Heart right ventricle (tissue), 16 donors: ENCODE measurements at regions not wholly inside any gene's neighbourhood (a gene's known extent, or its start where the extent isn't known, plus 50 kb on each side); places are given as distances from the start of the nearest gene placed in this dataset.

Source experiments
- ATAC-seq, 8 donors: fragments of 200-7000 bp; cut with Tn5 transposase; one replicate each; pipeline ENCODE4 v1.9.1; 2020; ENCODE audit warnings: mild to moderate bottlenecking in 8 of 8, moderate library complexity in 8 of 8, moderate number of reproducible peaks in 1 of 8
- DNase-seq, 2 donors: peaks; one replicate each; pipeline ENCODE4 v3.0.0-alpha.2; 2020
- H3K27ac ChIP-seq, 10 donors: fragments of 200-600 bp; sonication (generic) in 2 of 10; one replicate each; pipeline versions ENCODE4 v1.5.0 to v1.8.0; 2020 to 2022; ENCODE audit warnings: mild to moderate bottlenecking in 3 of 10
- H3K27me3 ChIP-seq, 7 donors: fragments of 200-600 bp; one replicate each; pipeline ENCODE4 v1.8.0; 2021 to 2022; ENCODE audit warnings: mild to moderate bottlenecking in 2 of 7
- H3K36me3 ChIP-seq, 9 donors: fragments of 200-600 bp; sonication (generic) in 1 of 9; one replicate each; pipeline versions ENCODE4 v1.5.0 to v1.8.0; 2020 to 2022; ENCODE audit warnings: mild to moderate bottlenecking in 2 of 9
- H3K4me1 ChIP-seq, 9 donors: fragments of 200-600 bp; sonication (generic) in 1 of 9; one replicate each; pipeline versions ENCODE4 v1.5.0 to v1.8.0; 2020 to 2022; ENCODE audit warnings: mild to moderate bottlenecking in 4 of 9
- H3K4me3 ChIP-seq, 10 donors: fragments of 200-600 bp; sonication (generic) in 2 of 10; one replicate each; pipeline versions ENCODE4 v1.5.0 to v1.8.0; 2020 to 2022; ENCODE audit warnings: mild to moderate bottlenecking in 7 of 10, moderate library complexity in 2 of 10
- H3K9me3 ChIP-seq, 11 donors: fragments of 200-600 bp in 10 of 11; sonication (generic) in 2 of 11; one replicate each; pipeline versions ENCODE4 v1.5.0 to v1.8.0; 2013 to 2022; ENCODE audit warnings: mild to moderate bottlenecking in 2 of 11, control low read depth in 1 of 11, moderate library complexity in 1 of 11
- WGBS, 2 donors: extraction: QIAGEN DNeasy Blood & Tissue Kit; methylation state at CpG; one replicate each; pipeline ENCODE4 v1.1.7; 2013; ENCODE audit warnings: inconsistent platforms in 1 of 2; 5-methylcytosine and 5-hydroxymethylcytosine counted together
- intact Hi-C, 10 donors: fragments of 100-400 bp; cut with DNase I; formaldehyde crosslinking; loops; one replicate each; pipeline versions ENCODE4 v1.11.1 to v1.14.2; 2022
- TF ChIP-seq, protein P1 (sequence below), 9 donors: fragments of 200-600 bp; sonication (generic) in 2 of 9; IDR thresholded peaks; one replicate each; pipeline versions ENCODE4 v1.5.0 to v1.8.0; 2021 to 2022; ENCODE audit warnings: antibody characterized with exemption in 9 of 9, mild to moderate bottlenecking in 5 of 9, moderate library complexity in 1 of 9
- donor health status: Arrhythmogenic right ventricular cardiomyopathy.
- donor health status: ischemic (EF 13 %, LVEDD 7.1; RV severe dilation, severe dysfunction).
- donor health status: healthy with polysubstance abuse.
- donor health status: DM: no; HTN: yes; CAD: no.
- donor health status: DM: no; HTN: no; CAD: no.
- donor health status: ischemic (EF 25% LVEDD 6.9; RV normal size, moderate dysfunction).
- donor health status: ischemic (EF 25% LVEDD 5.7; RV mildly dilated, moderate dysfunction).
- donor health status: healthy.
- donor health status: DM: yes; HTN: yes; CAD: no.
- donor health status: Ischemic cardiomyopathy.
- donor health status: ischemic (EF 35%, LVEDD 5.7; RV mildly dilated, moderate dysfunction).
- donor health status: nonischemic (EF 11% LVEDD 7.7; RV severe dilation, severe dysfunction).
- donor health status: DM: yes; HTN: yes; CAD: no.
- donor health status: PGD.
- donor health status: ischemic (EF 29% LVEDD 5.4; RV normal size, mild dysfunction).
- donor health status: nonischemic (EF 23%, LVEDD 6.1; RV moderate dilation, normal function).

GRCh38 chr14:50045039-50045711, 71.2 kb downstream of the VCPKMT start:
- no peaks in the 10 kb centered on the region for H3K27me3 ChIP-seq

GRCh38 chr14:50045837-50046236, 70.5 kb downstream of the VCPKMT start:
- DNase-seq (no peak), ATAC-seq (no peak)
- intact Hi-C loops = loop anchor here in 1 of 10 donors (5.0 kb wide), 1 partner anchor 44 kb away; no protein-coding TSS in a partner anchor
- Histone ChIP-seq H3K27ac (peak overlapping the region in 8 of 10 donors; percentile 31 to 87 (median 74)), H3K36me3 (no peaks in the 10 kb centered on the region), H3K9me3 (peaks cover 0 to 15% (median 0%) of the 10 kb centered on the region in 11 donors), H3K27me3 (no peaks in the 10 kb centered on the region), H3K4me1 (peaks cover 2 to 64% (median 45%) of the 10 kb centered on the region in 9 donors), H3K4me3 (no peak overlapping the region)
- TF ChIP-seq, protein P1, sequence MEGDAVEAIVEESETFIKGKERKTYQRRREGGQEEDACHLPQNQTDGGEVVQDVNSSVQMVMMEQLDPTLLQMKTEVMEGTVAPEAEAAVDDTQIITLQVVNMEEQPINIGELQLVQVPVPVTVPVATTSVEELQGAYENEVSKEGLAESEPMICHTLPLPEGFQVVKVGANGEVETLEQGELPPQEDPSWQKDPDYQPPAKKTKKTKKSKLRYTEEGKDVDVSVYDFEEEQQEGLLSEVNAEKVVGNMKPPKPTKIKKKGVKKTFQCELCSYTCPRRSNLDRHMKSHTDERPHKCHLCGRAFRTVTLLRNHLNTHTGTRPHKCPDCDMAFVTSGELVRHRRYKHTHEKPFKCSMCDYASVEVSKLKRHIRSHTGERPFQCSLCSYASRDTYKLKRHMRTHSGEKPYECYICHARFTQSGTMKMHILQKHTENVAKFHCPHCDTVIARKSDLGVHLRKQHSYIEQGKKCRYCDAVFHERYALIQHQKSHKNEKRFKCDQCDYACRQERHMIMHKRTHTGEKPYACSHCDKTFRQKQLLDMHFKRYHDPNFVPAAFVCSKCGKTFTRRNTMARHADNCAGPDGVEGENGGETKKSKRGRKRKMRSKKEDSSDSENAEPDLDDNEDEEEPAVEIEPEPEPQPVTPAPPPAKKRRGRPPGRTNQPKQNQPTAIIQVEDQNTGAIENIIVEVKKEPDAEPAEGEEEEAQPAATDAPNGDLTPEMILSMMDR (IDR thresholded peaks at IDR 0.05) = no peak
- 97 to 99% methylated on average over 2 of the region's 2 CpGs for whole genome bisulfite sequencing, 2 donors

More at GRCh38 chr14:50045039-50045711, 71.2 kb downstream of the VCPKMT start:
- 24 to 35% methylated on average over 8 of the region's 8 CpGs for WGBS, 2 donors
- TF ChIP-seq, protein P1 (IDR thresholded peaks at IDR 0.05) = peak in 1 of 9 donors; percentile 11
- Histone ChIP-seq H3K36me3 (no peaks in the 10 kb centered on the region), H3K4me3 (no peak overlapping the region), H3K9me3 (peaks cover 0 to 15% (median 0%) of the 10 kb centered on the region in 11 donors), H3K27ac (peak overlapping the region in 9 of 10 donors; percentile 31 to 87 (median 74)), H3K4me1 (peaks cover 5 to 71% (median 51%) of the 10 kb centered on the region in 9 donors)
- intact Hi-C loops = loop anchor here in 1 of 10 donors (5.0 kb wide), 1 partner anchor 43 kb away; no protein-coding TSS in a partner anchor
- DNase-seq (peak; percentile 71 to 83), ATAC-seq (peak; percentile 80 to 93 (median 90))

GRCh38 chr14:50047274-50047676, 69.1 kb downstream of the VCPKMT start:
- intact Hi-C loops = loop anchor here in 1 of 10 donors (5.0 kb wide), 1 partner anchor 45 kb away; no protein-coding TSS in a partner anchor
- peak in 1 of 2 donors; percentile 57 for DNase-seq
- Histone ChIP-seq H3K27me3 (no peaks in the 10 kb centered on the region), H3K4me3 (no peak overlapping the region), H3K4me1 (peaks cover 0 to 50% (median 35%) of the 10 kb centered on the region in 9 donors), H3K36me3 (no peaks in the 10 kb centered on the region), H3K27ac (peak overlapping the region in 9 of 10 donors; percentile 40 to 87 (median 71)), H3K9me3 (peaks cover 0 to 15% (median 0%) of the 10 kb centered on the region in 11 donors)
- TF ChIP-seq, protein P1 (IDR thresholded peaks at IDR 0.05) = no peak
- peak; percentile 46 to 77 (median 69) for ATAC-seq

- intact Hi-C loops = loop anchor here in 1 of 10 donors (5.0 kb wide), 1 partner anchor 47 kb away; no protein-coding TSS in a partner anchor
Observed at GRCh38 chr14:50049093-50049492, 67.3 kb downstream of the VCPKMT start.

More at GRCh38 chr14:50049093-50049492, 67.3 kb downstream of the VCPKMT start:
- H3K4me1 ChIP-seq = peaks cover 0 to 39% (median 30%) of the 10 kb centered on the region in 9 donors
- peaks cover 0 to 15% (median 0%) of the 10 kb centered on the region in 11 donors for H3K9me3 ChIP-seq
- 96 to 97% methylated on average over 4 of the region's 4 CpGs for WGBS, 2 donors
- no peak overlapping the region for H3K4me3 ChIP-seq
- TF ChIP-seq, protein P1 (IDR thresholded peaks at IDR 0.05) = no peak
- no peak overlapping the region for H3K27ac ChIP-seq
- DNase-seq = no peak
- no peaks in the 10 kb centered on the region for H3K27me3 ChIP-seq
- no peaks in the 10 kb centered on the region for H3K36me3 ChIP-seq
- ATAC-seq = no peak
